Glomerular visceral epithelial cell (primary cell): ENCODE measurements at regions not wholly inside any gene's neighbourhood (a gene's known extent, or its start where the extent isn't known, plus 50 kb on each side); places are given as distances from the start of the nearest gene placed in this dataset.
A peak's percentile ranks its signal among the peaks of the same experiment; 100 is the strongest.
"Not testable (repeated sequence)": the region's sequence is repeated elsewhere in the genome, so short reads cannot be mapped to it uniquely, and the experiment has no call there.

Source experiments
- DNase-seq: peaks from one replicate; pipeline ENCODE4 v3.0.0-alpha.2; 2016; ENCODE audit errors: extremely low spot score

DNA sequence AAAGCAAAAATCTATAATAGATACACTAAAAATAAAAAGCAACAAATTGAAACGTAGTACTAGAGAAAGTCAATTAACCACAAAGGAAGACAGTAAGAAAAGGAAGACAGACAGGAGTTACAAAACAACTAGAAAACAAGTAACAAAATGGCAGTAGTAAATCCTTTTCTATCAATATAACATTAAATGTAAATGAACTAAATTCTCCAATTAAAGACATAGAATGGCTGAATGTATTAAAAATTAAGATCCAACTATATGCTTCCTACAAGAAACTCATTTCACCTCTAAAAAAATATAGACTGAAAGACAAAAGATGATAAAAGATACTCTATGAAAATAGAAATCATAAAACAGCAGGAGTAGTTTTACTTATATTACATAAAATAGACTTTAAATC is 79.1 kb downstream of the CTH start:
- no peak for DNase-seq

GRCh38 chr1:70495370-70495769 is 84.3 kb downstream of the CTH start:
- DNase-seq = no peak

DNA sequence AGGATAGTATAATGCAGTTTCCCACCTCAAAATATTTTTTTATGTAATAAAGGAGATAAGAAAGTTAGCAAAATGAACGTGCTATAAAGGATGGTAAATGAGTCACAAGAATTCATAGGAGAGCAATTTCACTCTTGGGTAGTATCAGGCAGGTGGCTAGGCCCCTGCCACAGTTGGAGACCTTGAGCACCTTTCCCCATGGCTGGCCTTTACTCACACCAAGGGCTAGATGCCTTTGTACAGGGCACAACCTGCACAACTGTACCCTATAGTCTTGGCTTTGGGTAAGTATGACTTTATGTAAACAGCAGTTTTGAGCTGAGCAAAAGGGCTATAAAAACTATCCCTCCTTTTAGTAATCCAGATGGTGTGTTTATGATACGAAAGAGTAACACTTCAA is 85.1 kb downstream of the CTH start:
- DNase-seq = no peak

DNA sequence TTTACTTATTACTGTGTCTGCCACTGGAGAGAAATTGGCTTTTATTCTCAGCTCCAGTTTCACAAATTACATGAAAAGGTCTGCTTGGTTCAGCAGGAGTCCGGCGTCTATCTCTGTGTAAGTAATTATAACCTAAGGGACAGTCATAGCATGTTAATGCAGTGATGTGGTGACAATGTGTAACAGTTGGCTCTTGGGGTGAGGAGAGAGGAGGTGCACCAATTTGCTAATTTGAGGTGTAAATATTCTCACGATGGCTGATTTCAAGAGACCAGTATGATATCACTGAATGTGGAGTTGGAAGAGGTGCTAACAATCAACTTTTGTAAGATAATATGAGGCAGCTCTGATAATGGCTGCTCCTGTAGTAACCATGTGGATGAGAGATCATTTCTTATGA is 86.1 kb downstream of the CTH start:
- DNase-seq = no peak

GRCh38 chr1:70498666-70499065 is 87.6 kb downstream of the CTH start:
- DNase-seq = no peak

- DNase-seq = peak; percentile 29
Observed at GRCh38 chr1:70499695-70500094, 88.6 kb downstream of the CTH start.

- DNase-seq = peak; percentile 38
Observed at GRCh38 chr1:70503358-70503757, 92.3 kb downstream of the CTH start.

DNA sequence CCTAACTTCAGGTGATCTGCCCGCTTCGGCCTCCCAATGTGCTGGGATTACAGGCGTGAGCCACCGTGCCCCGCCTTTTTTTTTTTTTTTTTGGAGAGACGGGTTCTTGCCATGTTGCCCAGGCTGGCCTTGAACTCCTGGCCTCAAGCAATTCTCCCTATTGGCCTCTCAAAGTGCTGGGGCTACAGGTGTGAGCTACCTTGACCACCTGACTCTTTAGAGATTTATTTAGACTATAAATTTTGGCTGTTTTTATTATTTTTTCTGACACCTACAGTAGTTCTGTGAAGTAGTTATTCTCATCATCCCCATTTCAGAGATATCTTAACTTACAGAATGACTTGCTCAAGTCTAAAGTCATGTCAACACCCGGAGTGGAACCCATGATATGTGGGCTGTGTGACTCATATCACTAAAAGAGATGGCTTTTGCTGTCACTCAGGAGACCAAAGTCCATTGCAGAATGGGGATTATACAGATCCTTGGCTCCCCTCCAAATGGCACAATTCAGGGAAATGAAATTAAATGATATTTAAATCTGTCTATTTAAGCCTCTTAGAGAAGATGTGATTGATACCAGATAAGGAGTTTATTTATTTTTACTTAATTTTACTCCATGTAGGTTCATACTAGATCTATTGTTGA is 93.2 kb downstream of the CTH start:
- peak; percentile 74 for DNase-seq

GRCh38 chr1:70504821-70505193 is 93.7 kb downstream of the CTH start:
- DNase-seq = peak; percentile 85

DNA sequence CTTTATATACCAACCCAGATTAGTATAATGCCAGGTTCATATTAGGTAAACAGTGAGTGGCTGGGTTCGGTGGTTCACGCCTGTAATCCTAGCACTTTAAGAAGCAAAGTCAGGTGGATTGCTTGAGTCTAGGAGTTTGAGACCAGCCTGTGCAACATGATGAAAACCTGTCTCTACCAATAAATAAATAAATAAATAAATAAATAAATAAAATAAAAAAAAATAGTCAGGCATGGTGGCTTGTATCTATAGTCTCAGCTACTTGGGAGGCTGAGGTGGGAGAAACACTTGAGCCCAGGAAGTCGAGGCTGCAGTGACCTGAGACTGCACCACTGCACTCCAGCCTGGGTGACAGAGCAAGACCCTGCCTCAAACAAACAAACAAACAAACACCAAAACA is 96.9 kb downstream of the CTH start:
- DNase-seq = not testable (repeated sequence)

DNA sequence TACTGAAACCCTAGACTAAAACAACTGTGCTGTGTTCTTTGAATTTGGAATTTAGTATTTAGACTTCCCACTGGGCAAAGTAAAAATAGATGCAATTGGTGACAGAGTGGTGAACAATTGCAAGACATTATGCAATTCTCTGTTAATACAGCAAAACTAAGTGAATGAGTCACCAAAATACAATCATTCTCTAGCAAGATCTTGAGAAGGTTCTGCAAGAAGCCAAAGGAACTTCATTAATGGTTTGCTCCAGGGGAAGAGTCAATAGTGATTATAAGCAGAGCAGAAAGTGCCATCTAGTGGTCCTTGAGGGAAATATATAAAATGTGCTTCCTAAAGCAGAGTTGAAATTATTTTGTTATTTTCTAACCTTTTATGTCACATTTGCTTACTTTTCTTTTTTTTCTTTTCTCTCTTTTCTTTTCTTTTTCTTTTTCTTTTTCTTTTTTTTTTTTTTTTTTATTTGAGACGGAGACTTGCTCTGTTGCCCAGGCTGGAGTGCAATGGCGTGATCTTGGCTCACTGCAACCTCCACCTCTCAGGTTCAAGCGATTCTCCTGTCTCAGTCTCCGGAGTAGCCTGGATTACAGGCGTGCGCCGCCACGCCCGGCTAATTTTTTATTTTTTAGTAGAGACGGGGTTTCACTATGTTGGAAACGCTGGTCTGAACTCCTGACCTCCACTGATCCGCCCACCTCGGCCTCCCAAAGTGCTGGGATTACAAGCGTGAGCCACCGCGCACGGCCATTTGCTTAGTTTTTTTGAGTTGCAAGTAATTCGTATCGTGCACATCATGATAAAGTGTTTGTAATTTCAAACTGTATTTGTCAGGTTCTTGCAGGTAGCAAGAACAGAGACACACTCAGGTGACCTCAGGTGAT is 99.2 kb downstream of the CTH start:
- peak; percentile 83 for DNase-seq

- DNase-seq = no peak
Observed at GRCh38 chr1:70517444-70517843, 106.4 kb downstream of the CTH start.

DNA sequence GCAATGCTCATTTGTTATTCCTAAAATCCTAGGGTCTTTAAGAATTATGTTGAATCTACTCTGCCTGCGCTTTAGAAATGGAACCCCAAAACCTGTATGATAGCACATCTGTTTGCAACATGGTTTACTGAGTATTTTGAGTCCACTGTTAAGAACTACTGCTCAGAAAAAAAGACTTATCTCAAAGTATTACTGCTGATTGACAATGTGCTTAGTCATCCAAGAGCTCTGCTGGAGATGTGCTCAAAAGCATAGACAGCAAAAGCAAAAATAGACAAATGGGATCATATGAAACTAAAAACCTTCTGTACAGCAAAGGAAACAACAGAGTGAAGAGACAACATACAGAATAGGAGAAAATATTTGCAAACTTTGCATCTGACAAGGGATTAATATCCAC is 107.0 kb downstream of the CTH start:
- no peak for DNase-seq

DNA sequence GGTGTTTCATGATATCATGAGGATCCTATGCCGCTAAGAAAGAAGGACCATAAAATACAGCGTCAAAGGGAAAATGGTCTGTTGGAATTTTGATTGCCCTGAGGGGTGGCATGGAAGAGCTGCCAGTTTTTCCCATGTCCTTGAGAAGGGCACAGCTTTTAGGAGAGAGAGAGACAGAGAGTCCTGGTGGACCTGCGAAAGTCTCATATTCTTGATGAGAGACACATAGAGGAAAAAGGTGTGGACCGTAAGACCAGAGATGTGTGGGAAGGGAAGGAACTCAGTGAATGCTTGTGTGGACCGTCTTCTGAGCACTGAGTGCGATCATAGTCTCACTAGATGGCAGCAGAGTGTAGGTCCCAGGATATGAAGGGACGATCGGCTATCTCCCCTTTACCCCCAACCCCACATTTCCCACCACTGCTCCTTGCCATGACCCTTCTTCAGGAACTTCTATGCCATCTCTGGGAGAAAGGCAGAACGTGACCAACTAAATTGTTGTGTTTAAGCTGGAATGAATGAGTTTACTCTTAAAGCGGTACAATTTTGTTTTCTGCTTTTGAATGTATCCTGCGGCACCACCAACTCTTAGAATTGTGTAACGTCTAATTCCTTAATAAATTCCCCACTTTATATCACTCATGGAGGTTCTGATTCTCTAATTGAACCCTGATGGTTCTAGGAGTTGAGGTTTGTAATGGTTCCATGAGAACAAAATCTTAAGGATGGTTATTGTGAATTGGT is 117.7 kb downstream of the CTH start:
- DNase-seq = peak; percentile 35

DNA sequence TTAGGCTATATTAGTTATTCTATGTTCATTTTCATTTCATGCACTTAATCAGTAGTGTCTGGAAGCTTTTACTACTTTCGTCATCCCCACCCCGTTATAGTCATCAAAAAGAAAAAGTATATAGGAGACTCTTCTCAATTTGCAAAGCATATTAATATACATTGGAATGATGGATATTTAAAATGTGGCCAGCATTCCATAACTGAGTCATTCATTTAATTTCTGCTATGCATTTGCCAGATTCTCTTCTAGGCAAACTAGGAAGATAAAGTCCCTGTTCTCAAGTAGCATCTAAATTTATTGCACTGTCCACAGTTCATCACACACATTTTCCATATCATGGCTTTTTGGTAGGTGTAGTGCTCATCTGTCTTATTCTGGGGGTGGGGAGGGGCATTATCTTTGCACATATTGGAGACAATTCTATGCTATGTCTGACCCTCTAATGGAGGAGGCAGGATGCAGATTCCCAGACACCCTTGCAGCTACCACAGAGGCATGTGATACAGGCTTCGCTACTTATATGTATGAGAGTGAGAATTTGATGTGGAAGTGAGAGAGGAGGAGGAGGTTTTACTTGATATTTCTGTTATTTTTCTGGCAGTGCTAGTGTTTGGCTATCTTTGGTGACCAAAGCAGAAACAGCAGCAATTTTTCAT is 125.8 kb downstream of the CTH start:
- no peak for DNase-seq

DNA sequence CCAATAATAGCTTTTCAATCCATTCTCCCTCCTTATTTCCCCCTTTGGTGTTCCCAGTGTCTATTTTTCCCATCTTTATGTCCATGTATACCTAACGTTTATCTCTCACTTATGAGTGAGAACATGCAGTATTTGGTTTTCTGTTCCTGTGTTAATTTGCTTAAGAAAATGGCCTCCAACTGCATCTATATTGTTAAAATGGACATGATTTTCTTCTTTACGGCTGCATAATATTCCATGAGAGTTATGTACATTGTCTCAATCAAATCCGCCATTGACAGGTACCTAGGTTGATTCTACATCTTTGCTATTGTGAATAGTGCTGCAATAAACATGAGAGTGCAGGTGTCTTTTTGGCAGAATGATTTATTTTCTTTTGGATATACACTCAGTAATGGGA is 126.7 kb downstream of the CTH start:
- DNase-seq = no peak

DNA sequence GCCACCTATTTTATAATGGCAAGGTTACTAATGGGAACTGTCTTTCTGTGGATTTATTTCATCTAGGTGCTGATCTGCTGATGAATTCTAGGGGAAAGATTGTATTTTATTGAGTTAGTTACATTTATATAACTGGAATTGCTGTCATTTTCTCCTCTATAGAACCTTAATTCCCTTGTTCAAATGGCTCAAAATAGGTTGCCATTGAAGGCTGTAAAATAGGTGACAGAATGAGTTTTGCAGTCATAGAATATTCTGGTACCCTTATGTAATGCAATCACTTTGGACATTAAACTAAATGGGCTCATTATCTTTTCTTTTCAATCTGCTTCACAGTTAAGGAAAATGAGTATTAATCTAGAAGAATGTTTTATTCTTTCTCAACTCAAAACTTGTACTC is 131.0 kb downstream of the CTH start:
- DNase-seq = no peak

- no peak for DNase-seq
Observed at GRCh38 chr1:70542856-70543255, 131.8 kb downstream of the CTH start.

DNA sequence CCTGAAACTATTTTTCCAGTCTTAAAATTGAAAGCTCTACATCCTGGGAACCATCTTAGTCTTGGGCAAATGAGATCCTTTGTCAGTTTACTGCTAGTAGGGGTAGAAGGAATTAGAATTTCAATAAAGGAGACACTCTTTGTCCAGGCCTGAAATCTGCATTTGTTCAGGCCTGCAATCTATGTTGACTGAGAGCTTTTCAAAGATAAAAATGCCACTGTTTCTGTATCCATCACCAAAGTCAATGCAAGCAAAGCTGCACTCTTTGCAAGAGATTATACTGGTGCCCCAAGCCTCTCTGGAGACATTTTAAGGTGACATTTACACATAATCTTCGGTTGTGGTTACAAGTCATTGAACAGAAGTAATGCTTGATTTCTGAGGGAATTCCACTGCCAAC is 135.7 kb downstream of the CTH start:
- no peak for DNase-seq

- no peak for DNase-seq
Observed at GRCh38 chr1:70552662-70553566, 141.8 kb downstream of the CTH start.

DNA sequence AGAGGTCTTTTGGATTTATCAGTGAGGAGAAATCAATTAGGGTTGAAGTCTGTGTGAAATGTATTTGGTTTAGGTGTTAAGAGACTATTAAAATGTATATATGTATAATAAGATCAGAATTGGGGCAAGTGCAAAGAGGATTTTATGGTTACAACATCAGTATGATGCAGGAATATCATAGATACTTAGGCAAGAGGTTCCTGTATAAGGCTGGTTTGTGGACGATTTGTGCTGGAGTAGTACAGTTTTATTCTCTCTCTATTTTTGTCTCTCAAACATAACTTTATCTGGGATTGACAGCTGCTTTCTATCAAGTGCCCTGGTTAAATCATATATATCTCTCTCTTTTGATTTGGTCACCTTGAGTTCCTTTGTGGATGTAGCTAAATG is 142.5 kb downstream of the CTH start:
- no peak for DNase-seq
